Limb (tissue), 2 donors: ENCODE measurements at regions not wholly inside any gene's neighbourhood (a gene's known extent, or its start where the extent isn't known, plus 50 kb on each side); places are given as distances from the start of the nearest gene placed in this dataset.

Experiments used
- DNase-seq, 2 donors: peaks; one replicate each; pipeline ENCODE4 v3.0.0-alpha.2; 2016; ENCODE audit errors: extremely low spot score in 2 of 2

DNA sequence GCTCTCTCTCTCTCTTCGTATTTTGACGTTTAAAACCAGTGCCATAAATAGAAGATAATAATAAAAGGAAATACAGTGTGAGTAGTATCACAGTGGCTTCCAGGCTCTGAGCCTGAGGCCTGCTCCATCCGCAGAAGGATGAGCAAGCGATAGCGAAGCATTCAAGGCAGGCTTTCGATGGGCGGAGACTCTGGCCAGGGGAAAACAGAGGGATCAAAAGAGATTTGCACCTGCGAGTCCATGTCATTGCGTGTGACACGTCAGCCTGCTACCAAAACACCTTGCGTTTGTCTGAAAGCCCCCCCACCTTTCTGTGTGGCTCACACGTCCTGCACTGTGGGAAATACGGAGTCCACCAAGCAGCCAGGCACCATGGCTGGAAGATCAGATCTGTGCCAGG, 377.3 kb upstream of the SULF2 start:
- DNase-seq: no peak

DNA sequence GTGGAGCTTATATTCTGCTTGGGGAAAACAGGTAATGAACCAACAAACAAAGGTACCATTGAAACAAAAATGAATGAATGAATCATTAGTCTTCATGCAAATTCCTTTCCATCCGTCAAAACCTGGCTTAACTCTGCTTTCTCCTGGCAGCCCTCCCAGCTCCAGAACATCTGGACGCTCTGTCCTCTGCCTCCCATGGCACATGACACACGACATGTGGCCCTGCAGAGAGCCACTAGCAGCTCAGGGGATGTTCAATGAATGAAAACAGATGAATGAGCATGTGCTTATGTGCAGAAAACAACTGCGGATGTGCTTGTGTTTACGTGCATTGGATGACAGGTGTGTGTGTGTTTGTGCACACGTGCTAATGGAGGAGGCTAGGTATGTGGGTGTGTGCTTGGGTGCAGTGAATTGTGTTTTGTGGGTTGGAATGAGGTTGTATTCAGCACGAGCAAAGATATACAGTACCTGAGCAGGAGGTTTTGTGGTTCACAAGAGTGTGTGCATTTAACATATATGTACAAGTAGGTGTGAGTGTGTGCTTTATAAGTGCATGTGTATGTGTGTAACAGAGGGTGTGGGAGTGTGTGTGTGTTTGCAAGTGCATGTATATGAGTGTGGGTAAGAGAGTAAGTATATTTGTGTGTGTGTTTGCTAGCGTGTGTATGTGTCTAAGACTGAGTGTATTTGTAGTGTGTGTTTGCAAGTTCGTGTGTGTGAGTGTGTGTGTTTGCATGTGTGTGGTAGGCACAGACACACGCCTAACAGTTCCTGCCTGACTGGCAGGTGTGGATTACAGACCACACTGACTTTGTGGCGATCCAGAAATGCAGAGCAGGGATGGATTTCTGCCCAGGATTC, 374.1 kb upstream of the SULF2 start:
- no peak for DNase-seq

DNA sequence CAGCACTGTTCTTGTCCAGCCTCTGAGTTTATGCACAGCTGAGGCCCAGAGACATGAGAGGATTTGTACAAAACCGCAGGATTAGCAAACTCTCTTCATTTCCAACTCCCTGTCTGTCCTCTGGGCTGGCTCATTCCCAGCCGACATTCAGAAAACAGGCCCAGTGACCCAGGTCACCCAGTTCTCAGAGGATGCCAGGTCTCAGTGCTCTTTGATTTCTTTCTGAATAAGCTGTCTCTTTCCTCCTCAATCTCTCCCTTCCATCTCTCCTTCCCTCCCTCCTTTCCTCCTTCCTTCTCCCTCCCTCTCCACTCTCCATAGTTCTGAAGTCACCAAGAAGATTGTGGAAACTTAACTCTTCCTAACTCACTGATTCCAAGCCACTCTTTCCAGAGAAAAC, 372.7 kb upstream of the SULF2 start:
- no peak for DNase-seq

DNA sequence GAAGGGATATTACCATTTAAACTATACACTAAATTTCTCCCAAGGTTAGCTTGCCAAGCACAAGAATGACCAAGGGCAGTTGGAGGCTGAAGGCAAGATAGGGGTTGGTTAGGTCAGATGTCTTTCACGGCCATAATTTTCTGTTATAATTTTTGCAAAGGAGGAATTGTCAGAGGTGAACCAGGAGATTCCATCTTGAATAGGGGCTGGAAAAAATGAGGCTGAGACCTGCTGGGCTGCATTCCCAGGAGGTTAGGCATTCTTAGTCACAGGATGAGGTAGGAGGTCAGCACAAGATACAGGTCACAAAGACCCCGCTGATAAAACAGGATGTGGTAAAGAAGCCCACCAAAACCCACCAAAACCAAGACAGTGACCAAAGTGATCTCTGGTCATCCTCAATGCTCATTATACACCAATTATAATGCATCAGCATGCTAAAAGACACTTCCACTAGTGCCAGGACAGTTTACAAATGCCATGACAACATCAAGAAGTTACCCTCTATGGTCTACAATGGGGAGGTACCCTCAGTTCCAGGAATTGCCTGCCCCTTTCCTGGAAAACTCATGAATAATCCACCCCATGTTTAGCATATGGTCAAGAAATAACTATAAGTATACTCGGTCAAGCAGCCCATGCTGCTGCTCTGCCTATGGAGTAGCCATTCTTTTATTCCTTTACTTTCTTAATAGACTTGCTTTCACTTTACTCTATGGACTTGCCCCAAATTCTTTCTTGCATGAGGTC, 371.8 kb upstream of the SULF2 start:
- DNase-seq: no peak

DNA sequence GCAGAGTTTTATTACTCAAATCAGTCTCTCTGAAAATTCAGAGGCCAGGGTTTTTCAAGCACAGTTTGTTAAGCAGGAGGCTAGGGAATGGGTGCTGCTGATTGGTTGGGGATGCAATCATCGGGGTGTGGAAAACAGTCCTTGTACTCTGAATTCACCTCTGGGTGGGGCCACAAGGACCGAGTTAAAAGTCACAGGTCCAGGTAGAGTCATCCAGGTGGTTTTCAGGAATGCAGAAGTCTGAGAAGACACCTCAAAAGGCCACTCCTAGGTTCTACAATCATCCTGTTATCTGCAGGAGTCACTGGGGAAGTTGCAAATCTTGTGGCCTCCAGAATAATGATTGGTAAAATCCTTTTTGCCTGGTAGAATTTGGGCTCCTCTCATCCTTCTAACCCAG, 371.2 kb upstream of the SULF2 start:
- DNase-seq: no peak

DNA sequence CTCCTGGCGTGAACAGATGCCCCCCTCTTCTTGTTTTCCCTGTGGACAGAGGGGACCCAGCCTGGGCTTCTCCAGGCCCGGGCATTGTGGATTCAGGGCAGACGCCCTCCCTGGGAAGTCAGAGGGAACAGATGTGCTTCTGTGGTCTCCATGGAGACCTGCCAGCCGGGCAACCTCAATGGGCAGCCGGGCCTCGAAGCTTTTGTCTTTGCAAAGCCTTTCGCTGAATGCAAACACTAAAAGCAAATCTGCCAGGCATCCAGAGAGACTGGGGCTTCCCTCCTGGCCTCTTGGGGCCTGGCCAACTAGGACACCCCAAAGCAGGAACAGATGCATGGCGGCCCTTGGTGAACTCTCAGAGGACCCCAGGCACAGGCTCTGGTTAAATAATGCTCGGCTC, 370.0 kb upstream of the SULF2 start:
- DNase-seq: peak in 1 of 2 donors; percentile 54

DNA sequence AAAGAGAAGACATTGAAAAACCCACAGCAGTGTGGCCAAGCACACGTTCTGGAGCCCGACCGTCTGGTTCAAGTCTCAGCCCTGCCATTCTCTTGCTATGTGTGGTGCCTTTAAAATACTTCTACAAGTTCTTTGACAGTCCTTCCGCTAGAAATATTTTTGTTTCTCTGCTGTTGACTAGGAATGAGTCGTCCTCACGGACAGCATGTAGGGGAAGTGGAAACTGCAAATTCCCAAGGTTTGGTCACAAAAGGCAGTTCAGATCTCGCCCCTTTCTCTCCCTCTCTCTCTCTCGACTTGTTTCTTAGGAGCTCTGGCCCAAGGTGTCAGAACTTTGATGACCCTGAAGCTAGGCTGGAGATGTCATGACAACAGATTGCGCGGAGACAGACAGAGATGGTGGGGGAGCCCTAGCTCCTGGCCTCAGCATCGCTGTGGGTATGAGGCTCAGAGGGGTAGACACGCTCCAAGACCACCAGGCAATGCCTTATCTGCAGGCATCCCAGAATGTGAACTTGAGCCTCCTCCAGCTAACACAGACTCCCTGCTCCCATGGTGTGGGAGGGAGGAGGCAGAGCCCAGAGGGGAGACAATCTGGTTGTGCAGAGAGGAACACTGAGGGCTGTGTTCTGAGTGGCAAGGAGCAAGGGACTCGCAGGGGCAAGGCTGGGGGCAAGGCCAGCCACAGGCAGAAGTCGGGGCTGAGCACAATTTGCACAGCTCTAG, 368.9 kb upstream of the SULF2 start:
- no peak for DNase-seq

DNA sequence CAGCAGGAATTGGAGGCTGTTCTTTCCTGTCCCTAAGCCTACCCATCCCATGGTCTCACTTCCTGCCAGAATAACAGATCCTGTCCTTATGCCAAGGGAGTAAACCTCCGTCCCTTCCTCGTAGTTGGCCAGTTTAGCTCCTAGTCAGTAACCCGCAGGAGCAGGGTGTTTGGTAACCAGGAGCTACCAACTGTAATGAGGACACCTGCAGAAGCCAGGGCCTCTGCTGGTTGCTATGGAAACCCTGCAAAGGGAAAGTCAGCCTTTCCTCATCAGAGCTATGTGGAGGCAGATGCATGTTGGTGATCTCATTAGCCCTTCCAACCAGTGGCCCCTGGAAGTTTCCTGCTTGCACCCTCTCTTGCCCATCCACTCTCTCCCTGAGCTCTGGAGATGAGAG, 368.2 kb upstream of the SULF2 start:
- DNase-seq: peak in 1 of 2 donors; percentile 50

DNA sequence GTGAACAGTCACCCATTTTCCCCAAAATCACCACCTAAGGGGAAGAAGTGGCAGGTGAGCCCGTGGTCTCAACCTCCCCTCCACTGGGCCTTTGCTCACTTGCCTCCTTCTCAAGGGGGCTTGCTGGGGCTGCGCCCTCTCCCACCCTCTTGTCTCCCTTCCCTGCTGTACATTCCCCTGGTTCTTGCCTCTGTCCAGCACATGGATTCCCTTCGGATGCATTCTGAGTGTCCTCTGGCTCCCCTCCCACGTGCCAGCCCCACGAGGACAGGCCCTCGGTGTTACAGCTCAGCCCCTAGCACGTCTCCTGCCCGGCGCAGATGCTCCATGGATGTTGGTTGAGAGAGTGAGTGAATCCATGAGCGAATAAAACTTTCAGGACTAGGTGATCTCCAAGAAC, 367.8 kb upstream of the SULF2 start:
- no peak for DNase-seq

DNA sequence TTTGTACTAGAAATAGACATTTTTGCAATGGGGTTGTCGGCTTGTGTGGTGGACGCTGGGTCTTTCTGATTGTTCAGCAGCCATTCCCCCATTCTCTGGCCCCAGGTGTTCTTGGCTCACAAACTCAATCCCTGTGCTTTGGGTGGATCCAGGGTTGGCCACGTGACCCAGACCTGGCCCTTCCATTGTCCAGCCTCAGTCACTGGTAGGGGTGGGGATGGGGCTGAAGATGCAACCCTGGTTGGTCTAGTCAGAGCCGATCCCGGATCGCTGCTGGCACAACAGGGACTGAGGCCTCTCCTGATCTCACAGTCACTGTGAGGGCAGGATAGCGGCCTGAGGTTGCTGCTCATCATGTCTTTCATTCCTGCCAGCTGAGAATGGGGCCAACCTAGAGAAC, 365.3 kb upstream of the SULF2 start:
- no peak for DNase-seq

DNA sequence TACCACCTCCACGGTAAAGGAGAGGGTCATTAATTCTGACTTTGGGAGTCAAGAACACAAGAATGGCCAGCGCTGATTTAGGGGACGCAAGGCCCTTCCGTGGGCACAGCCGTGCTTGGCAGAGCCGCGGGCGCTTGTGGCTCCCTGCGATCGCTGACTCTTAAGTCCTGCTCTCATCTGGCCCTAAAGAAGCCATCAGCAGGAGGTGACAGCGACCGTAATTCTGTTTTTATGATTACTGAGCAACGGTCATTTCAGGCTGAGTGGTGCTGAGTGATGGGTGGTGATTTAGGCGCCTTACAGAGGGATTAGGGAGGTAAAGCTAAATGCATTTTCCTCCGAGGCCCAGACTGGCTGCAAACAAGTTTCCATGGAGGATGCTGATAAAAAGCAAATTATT, 364.6 kb upstream of the SULF2 start:
- DNase-seq: no peak

DNA sequence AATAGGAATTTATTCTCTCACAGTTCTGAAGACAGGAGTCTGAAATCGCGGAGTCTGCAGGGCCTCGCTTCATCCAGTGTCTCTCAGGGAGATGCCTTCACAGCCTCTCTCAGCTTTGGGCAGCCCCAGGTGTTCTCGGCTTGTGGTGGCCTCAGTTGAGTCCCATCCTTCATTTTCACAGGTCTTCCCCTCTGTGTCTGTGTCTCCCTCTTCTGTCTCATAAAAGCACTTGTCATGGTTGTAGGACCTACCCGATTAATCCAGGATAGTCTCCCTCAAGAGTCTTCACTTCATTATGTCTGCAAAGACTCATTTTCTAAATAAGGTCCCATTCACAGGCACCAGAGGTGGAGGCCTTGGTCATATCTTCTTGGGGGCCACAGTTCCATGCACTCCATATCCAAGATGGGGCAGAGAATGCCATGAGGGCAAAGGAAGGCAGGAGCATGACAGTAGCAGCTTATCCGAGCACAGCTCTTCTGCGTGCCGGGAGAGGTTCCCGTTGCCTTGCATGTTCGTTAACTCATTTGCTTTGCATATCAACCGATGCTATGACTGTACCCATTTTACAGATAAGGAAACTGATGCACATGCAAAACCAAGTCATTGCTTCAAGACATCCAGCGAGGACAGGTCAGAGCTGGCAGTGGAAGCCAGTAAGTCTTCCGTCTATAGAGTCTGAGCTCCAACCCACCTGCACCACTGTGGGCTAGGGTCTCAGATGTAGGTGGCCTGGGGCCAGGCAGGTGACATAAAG, 363.8 kb upstream of the SULF2 start:
- DNase-seq: no peak

DNA sequence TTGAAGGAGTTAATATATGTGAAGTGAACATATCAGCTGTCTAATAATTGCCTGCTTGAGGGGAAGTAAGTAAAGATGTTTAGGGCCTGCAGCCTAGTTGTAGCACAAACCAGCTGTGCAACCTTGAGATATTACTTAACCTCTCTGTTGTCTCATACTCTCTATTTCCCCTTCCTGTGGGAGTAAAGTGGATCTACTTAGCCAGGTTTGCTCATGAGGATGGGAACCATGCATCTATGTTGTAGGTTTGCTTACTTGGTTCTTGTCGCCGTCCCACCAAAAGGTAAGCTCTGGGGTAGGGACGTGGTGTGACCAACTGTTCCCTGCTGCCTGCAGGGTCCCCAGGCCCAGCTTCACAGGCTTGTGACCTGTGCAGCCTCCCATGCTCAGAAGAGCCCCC, 362.7 kb upstream of the SULF2 start:
- DNase-seq: no peak

DNA sequence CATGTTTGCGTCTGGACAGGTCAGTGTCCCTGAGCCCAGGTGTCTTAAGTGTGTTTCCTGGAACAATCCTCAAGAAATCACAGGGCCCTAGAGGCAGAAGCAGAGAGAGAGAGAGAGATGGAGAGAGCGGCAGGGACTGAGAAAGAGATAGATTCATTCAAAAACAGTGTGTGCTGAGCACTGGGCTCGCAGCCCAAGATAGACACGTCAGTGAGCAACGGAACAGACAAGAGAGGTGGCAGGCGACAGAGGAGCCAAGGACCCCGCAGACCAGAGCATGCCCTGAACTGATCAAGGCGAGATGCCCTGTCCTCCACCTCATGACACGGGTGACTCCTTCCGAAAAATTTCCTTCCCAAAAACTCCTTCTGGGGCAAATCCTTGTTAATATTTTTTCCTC, 362.0 kb upstream of the SULF2 start:
- no peak for DNase-seq

DNA sequence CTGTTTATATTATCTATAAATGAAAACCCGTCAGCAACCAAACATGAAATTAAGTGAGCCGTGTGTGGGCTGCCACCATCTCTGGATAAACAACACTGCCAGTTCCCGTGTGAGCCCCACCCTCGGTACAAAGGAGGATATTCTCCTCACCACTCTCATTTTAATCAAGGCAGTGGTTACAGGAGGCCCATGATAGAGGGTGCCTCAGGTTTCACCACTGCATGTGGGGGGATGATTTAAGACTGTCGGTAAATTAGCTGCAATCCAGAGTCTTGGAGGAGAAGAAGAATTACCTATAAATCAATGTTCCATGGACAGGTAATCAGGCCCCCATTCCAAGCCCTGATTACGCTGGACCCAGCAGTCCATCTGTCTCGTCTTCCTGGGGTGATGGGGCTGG, 361.6 kb upstream of the SULF2 start:
- no peak for DNase-seq

DNA sequence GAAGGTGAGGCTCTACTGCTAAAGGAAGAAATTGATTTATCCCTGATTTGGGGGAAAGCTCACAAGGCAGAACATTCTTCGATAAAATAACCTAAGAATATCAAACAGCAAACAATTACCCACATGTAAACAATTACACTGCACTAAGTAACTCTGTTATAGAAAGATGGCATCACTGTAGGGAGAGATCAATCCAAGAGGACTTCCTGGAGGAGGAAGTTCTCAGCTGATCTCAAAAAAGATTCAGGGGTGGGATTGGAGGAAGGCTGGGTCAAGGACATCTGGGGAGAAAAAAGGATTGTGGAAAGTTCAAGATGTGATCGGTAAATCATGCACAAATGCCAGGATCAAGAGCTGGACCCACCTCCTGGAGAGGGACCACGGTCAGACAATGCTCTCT, 361.0 kb upstream of the SULF2 start:
- no peak for DNase-seq

DNA sequence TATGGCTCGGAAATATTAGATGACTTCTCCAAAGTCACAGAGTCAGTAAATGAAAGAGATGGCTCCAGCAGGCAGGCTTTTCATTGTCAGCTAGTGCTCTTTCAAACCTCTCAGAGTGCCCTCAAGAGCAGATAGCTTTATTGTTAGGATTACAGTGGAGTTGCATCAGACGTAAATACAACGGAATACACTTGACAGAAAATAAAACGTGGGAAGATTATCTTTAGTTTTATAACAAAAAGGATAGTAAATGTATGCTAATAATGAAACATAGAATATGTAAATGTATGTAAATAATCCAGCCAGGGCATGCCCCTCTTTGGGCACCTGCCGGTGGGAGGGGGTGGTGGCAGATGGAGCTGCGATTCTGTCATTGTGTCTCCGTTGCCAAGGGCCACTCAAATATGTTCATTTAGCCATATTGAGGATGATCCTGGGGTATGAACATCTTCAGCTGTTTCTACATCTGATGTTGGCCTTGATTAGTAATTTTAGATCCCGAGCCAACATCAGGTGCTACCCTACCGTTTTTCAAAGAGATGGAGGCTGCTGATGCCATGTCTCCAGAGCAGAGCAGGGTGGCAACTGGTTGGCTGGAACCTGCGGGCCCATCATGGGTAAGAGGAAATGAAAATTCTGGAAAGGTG, 358.3 kb upstream of the SULF2 start:
- DNase-seq: no peak

DNA sequence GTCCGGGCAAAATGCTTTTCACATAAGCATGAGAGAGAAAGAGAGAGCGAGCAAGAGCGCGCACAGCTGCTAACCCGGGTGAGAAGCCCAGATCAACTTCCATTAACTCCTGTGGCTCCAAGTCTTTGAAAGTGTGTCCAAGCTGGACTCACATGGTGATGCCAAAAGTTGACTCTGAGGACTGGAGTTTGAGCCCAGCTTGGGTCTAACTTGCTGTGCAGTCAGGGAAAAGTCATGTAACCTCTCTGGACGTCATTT, 357.2 kb upstream of the SULF2 start:
- no peak for DNase-seq

DNA sequence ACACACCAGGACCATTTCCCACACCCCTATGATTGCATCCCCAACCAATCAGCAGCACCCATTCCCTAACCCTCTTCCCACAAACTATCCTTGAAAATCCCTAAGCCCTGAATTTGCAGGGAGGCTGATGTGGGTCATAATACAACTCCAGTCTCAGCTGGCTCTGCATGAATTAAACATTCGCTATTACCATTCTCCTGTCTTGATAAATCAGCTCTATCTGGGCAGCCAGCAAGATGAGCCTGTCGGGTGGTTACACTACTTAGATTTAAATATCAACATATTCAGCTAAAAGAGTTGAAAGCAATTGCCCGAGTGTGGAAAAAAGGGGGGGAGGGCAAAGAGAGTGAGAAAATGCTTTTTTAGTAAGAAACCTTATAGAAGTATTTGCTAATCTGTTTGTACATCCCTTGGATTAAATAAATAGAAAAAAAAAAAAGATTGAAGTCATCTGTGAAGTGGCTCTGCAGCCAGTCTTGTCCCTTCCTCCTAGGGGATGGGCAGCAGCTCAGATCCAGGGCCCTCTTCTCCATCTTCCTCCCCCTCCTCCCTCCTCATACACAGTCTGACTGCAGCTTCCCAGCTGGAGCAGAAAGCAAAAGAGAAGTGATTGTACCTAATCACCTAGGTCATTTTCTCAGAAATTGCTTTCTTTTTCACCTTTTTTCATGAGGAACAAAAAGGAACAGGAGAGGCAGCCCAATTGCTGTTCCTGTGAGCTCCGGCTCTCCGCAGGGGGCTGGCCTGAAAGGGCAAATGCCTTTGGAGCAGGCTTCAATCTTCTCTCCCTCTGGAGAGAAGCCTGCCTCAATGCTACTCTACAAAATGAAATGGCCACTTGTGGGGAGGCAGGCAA, 356.6 kb upstream of the SULF2 start:
- no peak for DNase-seq

DNA sequence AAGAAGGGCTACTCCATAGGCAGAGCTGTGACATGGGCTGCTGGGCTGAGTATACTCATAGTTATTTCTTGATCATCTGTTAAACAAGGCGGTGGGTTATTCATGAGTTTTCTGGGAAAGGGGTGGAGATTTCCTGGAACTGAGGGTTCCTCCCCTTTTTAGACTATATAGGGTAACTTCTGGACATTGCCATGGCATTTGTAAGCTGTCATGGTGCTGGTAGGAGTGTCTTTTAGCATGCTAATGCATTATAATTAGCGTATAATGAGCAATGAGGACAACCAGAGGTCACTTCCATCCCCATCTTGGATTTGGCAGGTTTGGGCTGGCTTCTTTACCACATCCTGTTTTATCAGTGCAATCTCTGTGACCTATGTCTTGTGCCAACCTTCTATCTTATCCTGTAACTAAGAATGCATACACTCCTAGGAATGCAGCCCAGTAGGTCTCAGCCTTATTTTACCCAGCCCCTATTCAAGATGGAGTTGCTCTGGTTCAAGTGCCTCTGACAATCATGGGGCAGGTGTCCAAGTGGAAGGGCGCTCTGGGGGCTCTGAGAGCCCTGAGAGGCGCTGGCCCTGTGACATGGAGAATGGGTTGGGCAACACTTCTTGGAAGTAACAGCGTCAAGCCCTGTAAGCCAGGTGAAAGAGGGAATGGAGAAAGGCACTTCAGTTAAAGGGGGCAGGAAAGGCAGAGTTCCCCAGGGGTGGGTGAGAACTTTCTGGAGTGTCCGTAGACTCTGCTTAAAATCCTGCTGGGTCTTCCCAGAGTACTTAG, 354.2 kb upstream of the SULF2 start:
- DNase-seq: no peak
